Hematopoietic multipotent progenitor cell treated with erythropoietin and hydrocortisone succinate and interleukin-3 and kit ligand, for 4 days (in vitro differentiated cells): ENCODE measurements at regions not wholly inside any gene's neighbourhood (a gene's known extent, or its start where the extent isn't known, plus 50 kb on each side); places are given as distances from the start of the nearest gene placed in this dataset.
A peak's percentile ranks its signal among the peaks of the same experiment; 100 is the strongest.

Source experiments
- DNase-seq: peaks from one replicate; pipeline ENCODE4 v3.0.0-alpha.2; 2015

GRCh38 chr5:13003457-13003856, 941.0 kb downstream of the DNAH5 start:
- DNase-seq = no peak

GRCh38 chr5:12999667-13000066, 944.8 kb downstream of the DNAH5 start:
- no peak for DNase-seq

DNA sequence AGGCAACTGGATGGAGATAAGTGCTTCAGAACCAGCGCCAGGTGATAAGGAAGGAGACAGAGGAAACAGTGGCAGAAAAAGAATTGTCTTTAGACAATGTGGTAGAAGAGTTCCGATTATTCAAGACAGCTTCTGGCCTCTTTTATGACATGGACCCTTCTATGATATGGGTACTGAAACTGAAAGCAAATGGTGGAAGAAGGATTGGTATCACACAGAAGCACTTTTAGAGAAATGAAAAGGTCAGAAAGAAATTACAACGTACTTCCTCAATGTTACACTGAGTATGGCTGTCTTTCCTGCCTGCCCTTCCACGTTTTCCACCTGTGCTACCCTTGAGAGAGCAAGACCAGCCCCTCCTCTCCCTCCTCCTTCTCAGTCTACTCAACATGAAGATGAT, 959.3 kb downstream of the DNAH5 start:
- DNase-seq = no peak

- peak; percentile 64 for DNase-seq
Observed at GRCh38 chr5:12974856-12975255, 969.6 kb downstream of the DNAH5 start.

DNA sequence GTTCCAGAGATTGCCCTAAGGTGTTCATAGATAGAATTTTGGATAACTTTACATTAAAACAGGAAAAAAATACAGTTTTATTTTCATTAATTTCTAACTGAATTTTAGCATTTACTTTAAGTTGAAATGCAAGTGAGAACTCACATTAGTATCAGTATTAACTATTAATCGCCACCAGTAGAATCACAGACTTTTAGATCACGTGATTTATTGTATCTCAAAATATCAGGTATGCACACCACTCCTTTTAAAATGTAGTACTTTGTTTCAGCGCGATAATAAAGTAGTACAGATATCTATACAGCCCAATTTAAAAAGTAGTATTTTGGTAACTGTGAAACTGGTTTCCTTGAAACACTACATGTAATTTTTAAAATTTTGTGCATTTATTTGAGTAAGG, 978.7 kb downstream of the DNAH5 start:
- no peak for DNase-seq

- no peak for DNase-seq
Observed at GRCh38 chr5:12959713-12960112, 984.8 kb downstream of the DNAH5 start.

- no peak for DNase-seq
Observed at GRCh38 chr5:12952409-12952808, 992.1 kb downstream of the DNAH5 start.

DNA sequence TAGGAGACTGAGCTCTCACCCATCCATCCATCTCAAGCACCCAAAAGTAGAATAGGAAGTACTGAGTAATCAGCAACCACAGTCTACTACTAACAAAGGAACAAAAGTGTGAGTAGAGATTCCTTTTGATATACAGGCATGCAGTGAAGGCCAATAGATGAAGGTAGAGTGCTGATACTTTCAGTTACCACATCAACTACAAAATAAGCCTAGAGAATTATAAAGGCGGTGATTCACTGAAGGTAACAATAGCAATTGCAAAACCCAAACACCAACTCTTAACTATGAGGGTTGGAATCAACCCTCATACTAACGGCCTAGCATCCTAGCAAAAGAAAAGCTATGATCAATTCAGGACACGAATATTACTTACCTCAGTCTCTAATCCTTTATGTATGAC, 992.6 kb downstream of the DNAH5 start:
- DNase-seq = no peak

- no peak for DNase-seq
Observed at GRCh38 chr5:12947379-12947778, 997.1 kb downstream of the DNAH5 start.

DNA sequence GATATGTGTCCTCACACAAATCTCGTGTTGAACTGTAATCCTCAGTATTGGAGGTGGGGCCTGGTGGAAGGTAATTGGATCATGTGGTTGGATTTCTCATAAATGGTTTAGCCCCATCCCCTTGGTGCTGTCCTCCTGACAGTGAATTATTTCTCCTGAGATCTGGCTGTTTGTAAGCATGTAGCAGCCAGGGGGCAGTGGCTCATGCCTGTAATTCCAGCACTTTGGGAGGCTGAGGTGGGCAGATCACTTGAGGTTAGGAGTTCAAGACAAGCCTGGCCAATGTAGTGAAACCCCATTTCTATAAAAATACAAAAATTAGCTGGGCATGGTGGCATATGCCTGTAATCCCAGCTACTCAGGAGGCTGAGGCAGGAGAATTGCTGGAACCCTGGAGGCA, 999.0 kb downstream of the DNAH5 start:
- DNase-seq = peak; percentile 6

GRCh38 chr5:12936221-12936620, 1008.3 kb downstream of the DNAH5 start:
- no peak for DNase-seq

GRCh38 chr5:12934722-12935121, 1009.8 kb downstream of the DNAH5 start:
- DNase-seq = no peak

GRCh38 chr5:12920527-12920926, 1016.3 kb upstream of the CTNND2 start:
- DNase-seq = no peak

GRCh38 chr5:12911156-12911555, 1006.9 kb upstream of the CTNND2 start:
- no peak for DNase-seq

DNA sequence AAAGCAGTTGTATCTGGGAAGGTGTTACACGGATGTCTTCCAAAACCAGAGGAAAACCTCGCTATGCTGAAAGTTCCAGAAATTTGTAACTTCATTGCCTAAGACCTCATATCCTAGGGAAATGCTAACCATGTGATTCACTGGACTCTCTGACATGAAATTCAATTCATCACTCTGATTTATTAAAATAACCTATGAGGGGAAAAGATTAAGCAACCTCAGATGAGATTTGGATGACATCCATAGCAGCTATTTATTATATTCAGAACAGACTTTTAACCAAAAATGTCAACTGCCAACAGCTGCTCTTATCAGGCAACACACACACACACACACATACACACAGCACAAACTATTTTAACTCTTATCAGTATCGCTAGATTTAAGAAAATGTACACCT, 1006.4 kb upstream of the CTNND2 start:
- peak; percentile 52 for DNase-seq

DNA sequence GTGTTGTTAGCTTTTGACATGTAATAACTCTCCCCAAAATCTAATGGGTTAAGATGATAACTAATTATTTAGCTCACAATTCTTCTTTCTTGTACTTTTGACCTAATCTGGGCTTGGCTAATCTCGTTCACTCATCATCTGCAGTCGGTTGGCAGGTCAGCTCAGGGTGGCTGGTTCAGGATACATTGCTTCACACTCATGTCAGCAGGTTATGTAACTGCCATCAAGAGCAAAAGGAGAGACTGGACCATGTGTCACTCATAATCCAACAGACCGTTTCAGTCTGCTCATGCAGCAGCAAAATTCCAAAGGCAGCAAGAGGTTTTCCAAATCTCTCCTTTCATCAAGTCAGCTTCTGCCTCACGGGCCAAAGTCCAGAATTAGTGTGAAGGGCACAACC, 998.4 kb upstream of the CTNND2 start:
- no peak for DNase-seq

GRCh38 chr5:12901696-12902095, 997.5 kb upstream of the CTNND2 start:
- no peak for DNase-seq

DNA sequence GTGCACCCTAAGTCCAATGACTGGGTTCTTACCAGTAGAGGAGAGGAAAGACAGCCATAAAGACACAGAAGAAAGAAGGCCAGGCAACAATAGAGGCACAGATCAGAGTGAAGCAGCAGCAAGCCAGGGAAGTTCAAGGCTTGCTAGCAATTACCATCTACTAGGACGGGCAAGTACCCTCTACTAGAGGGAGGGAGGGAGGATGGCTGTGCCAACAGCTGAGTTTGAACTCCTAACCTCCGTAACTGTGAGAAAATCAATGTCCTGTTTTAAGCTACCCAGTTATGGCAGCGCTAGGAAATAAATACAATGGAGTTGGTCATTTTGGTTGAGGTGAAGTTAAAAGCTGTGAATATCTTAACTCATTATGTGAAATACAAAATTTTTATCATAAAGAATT, 991.8 kb upstream of the CTNND2 start:
- DNase-seq = no peak

GRCh38 chr5:12885018-12885417, 980.8 kb upstream of the CTNND2 start:
- no peak for DNase-seq

- no peak for DNase-seq
Observed at GRCh38 chr5:12883395-12883794, 979.1 kb upstream of the CTNND2 start.

GRCh38 chr5:12876541-12877298, 972.5 kb upstream of the CTNND2 start:
- peak; percentile 66 for DNase-seq

- DNase-seq = peak; percentile 32
Observed at GRCh38 chr5:12870872-12871539, 966.8 kb upstream of the CTNND2 start.

- no peak for DNase-seq
Observed at GRCh38 chr5:12865529-12865928, 961.3 kb upstream of the CTNND2 start.

DNA sequence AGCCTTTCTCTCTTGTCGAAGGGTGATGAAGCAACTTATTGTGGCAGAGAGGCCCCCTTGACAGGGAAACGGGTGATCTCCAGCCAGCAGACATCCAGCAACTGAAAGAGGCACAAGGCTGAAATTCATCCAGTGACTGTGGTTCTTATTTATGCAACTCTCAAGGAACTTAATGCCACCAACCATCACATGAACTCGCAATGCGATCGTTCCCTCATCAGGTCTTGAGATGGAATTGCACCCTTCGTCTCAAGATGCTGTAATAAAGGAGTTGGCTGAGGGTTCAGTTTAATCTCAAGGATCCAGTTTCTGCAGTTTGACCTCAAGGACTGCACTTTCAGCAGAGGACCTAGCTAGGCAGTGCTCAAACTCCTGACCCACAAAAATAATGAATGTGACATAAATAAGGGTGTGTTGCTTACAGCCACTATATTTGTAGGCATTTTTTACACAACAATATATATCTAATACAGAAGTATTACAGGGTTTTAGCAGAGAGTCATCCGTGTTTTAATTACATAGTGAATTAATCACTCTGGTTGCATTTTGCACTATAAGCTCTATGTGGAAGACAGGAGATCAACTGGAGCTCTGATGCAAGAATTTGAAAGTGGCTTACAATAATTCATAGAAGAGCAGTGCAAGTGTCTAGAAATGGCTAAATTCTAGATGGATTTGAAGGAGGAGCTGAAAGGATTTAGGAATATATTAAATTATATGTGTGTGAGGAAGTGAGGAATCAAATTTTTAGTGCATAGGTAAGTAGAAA, 957.8 kb upstream of the CTNND2 start:
- DNase-seq = peak; percentile 68
